SK-N-SH (cell line): ENCODE measurements at regions not wholly inside any gene's neighbourhood (a gene's known extent, or its start where the extent isn't known, plus 50 kb on each side); places are given as distances from the start of the nearest gene placed in this dataset.

Experiments used
- CTCF ChIA-PET: fragments of 300-600, 350-600 bp; formaldehyde crosslinking; extraction: SDS; loops from one replicate; lab custom pipeline; 2021; lab: Yijun Ruan, JAX
- POLR2A ChIA-PET: fragments of 350-600 bp; sonication (Branson Sonifier 250); formaldehyde crosslinking; extraction: SDS; loops from one replicate; lab custom pipeline; 2020; ENCODE audit warnings: antibody characterized with exemption, inconsistent platforms; lab: Yijun Ruan, JAX
- DNase-seq: peaks from one replicate; pipeline ENCODE4 v3.0.0; 2012
- H2AFZ ChIP-seq: fragments of 200-600 bp; sonication (generic); 2 replicates; pipeline ENCODE4 v1.8.1; 2016; ENCODE audit warnings: antibody characterized with exemption, mild to moderate bottlenecking, low read depth
- H3F3A ChIP-seq: fragments of 200-600 bp; sonication (generic); replicated peaks from 2 replicates; pipeline ENCODE3; 2016; ENCODE audit warnings: antibody characterized with exemption, mild to moderate bottlenecking; ENCODE audit not compliant: insufficient read depth
- H3K27ac ChIP-seq, 2 experiments: fragments of 200-500 bp in 1 of 2; fragments of 200-600 bp in 1 of 2; sonication (Bioruptor generic) in 1 of 2; sonication (generic), shearing (Covaris generic) in 1 of 2; 2 replicates each; pipeline versions ENCODE4 v1.5.1 to v1.6.1; 2014 to 2016; ENCODE audit warnings: low read depth in 2 of 2, inconsistent platforms in 1 of 2, low read length in 1 of 2, mild to moderate bottlenecking in 1 of 2, mixed read lengths in 1 of 2
- H3K27me3 ChIP-seq: fragments of 200-600 bp; sonication (generic), shearing (Covaris generic); 2 replicates; pipeline ENCODE4 v1.6.1; 2016; ENCODE audit warnings: mixed run types; ENCODE audit not compliant: insufficient read depth
- H3K36me3 ChIP-seq, 2 experiments: fragments of 200-500 bp in 1 of 2; fragments of 200-600 bp in 1 of 2; sonication (Bioruptor generic) in 1 of 2; sonication (generic) in 1 of 2; replicated peaks in 1 of 2; 2 replicates each; pipeline versions ENCODE3 to v1.5.1; 2014 to 2016; ENCODE audit warnings: low read length in 1 of 2, mild to moderate bottlenecking in 1 of 2; ENCODE audit not compliant: insufficient read depth in 2 of 2, control insufficient read depth in 1 of 2
- H3K4me1 ChIP-seq, 2 experiments: fragments of 200-500 bp in 1 of 2; fragments of 200-600 bp in 1 of 2; sonication (Bioruptor generic) in 1 of 2; sonication (generic), shearing (Covaris generic) in 1 of 2; 2 replicates each; pipeline versions ENCODE4 v1.5.1 to v1.6.1; 2014 to 2016; ENCODE audit warnings: low read depth in 1 of 2, low read length in 1 of 2, mixed run types in 1 of 2; ENCODE audit not compliant: insufficient read depth in 2 of 2, control insufficient read depth in 1 of 2
- H3K4me2 ChIP-seq: fragments of 200-600 bp; sonication (generic), shearing (Covaris generic); 2 replicates; pipeline ENCODE4 v1.6.1; 2017; ENCODE audit warnings: mixed run types
- H3K4me3 ChIP-seq, 2 experiments: fragments of 200-500 bp in 1 of 2; fragments of 200-600 bp in 1 of 2; sonication (Bioruptor generic) in 1 of 2; sonication (generic), shearing (Covaris generic) in 1 of 2; 2 replicates each; pipeline versions ENCODE4 v1.5.1 to v1.8.1; 2014 to 2016; ENCODE audit warnings: low read depth in 2 of 2, inconsistent platforms in 1 of 2, low read length in 1 of 2, mild to moderate bottlenecking in 1 of 2, mixed read lengths in 1 of 2, moderate library complexity in 1 of 2
- H3K79me2 ChIP-seq: fragments of 200-600 bp; sonication (generic); 2 replicates; pipeline ENCODE4 v1.8.1; 2017; ENCODE audit warnings: mild to moderate bottlenecking; ENCODE audit not compliant: insufficient read depth
- H3K9ac ChIP-seq: fragments of 200-600 bp; sonication (generic); 2 replicates; pipeline ENCODE4 v1.6.1; 2017; ENCODE audit warnings: mixed run types
- H3K9me2 ChIP-seq: fragments of 200-600 bp; sonication (generic); 2 replicates; pipeline ENCODE4 v1.6.1; 2017; ENCODE audit warnings: mixed run types
- H3K9me3 ChIP-seq: fragments of 200-600 bp; sonication (generic); 2 replicates; pipeline ENCODE4 v1.6.1; 2017; ENCODE audit warnings: mixed run types, mild to moderate bottlenecking, moderate library complexity
- H4K20me1 ChIP-seq: fragments of 200-600 bp; sonication (generic); 2 replicates; pipeline ENCODE4 v1.6.1; 2017; ENCODE audit warnings: mild to moderate bottlenecking, mixed run types; ENCODE audit not compliant: insufficient read depth
- EZH2phosphoT487 ChIP-seq: fragments of 200-600 bp; sonication (generic); IDR thresholded peaks from 2 replicates; pipeline ENCODE4 v1.6.1; 2017; ENCODE audit warnings: low read depth, mixed run types, mild to moderate bottlenecking, antibody characterized with exemption, moderate library complexity, borderline replicate concordance
- GATA2 ChIP-seq: sonication (generic); formaldehyde crosslinking; IDR thresholded peaks from 2 replicates; pipeline ENCODE4 v1.5.0; 2020; ENCODE audit warnings: mild to moderate bottlenecking, missing genetic modification reagents
- MXI1 ChIP-seq: IDR thresholded peaks from 2 replicates; pipeline ENCODE4 v1.6.1; 2012; ENCODE audit warnings: mild to moderate bottlenecking, low read depth, low read length, improper control_type of control experiment
- NFIC ChIP-seq: IDR thresholded peaks from 2 replicates; pipeline ENCODE4 v1.4.0; 2012; ENCODE audit warnings: borderline replicate concordance
- NRF1 ChIP-seq: IDR thresholded peaks from 2 replicates; pipeline ENCODE4 v1.6.1; 2012; ENCODE audit warnings: low read depth, mild to moderate bottlenecking, low read length
- POLR2AphosphoS5 ChIP-seq: IDR thresholded peaks from 2 replicates; pipeline ENCODE4 v1.6.1; 2012; ENCODE audit warnings: low read depth, low read length
- RAD21 ChIP-seq: IDR thresholded peaks from 2 replicates; pipeline ENCODE4 v1.6.1; 2012; ENCODE audit warnings: mild to moderate bottlenecking, low read length
- RCOR1 ChIP-seq: fragments of 150-350 bp; IDR thresholded peaks from 2 replicates; pipeline ENCODE4 v1.6.1; 2017; ENCODE audit warnings: antibody characterized with exemption, low read length
- REST ChIP-seq: IDR thresholded peaks from 2 replicates; pipeline ENCODE4 v1.6.1; 2012; ENCODE audit warnings: mild to moderate bottlenecking, low read depth, low read length, moderate library complexity
- RFX5 ChIP-seq: IDR thresholded peaks from 2 replicates; pipeline ENCODE4 v1.6.1; 2012; ENCODE audit warnings: mild to moderate bottlenecking, improper control_type of control experiment, low read length
- RXRA ChIP-seq: IDR thresholded peaks from 2 replicates; pipeline ENCODE4 v1.4.0; 2012; ENCODE audit warnings: low read depth, mild to moderate bottlenecking, borderline replicate concordance
- SIN3A ChIP-seq: IDR thresholded peaks from 2 replicates; pipeline ENCODE4 v1.6.1; 2012; ENCODE audit warnings: low read depth, mild to moderate bottlenecking, low read length, moderate library complexity, borderline replicate concordance
- SMC3 ChIP-seq: IDR thresholded peaks from 2 replicates; pipeline ENCODE4 v1.6.1; 2012; ENCODE audit warnings: low read depth, low read length, improper control_type of control experiment
- TCF12 ChIP-seq: IDR thresholded peaks from 2 replicates; pipeline ENCODE4 v1.4.0; 2012
- TEAD4 ChIP-seq: IDR thresholded peaks from 2 replicates; pipeline ENCODE4 v1.4.0; 2012; ENCODE audit warnings: mild to moderate bottlenecking, borderline replicate concordance; ENCODE audit not compliant: insufficient read depth
- USF1 ChIP-seq: IDR thresholded peaks from 2 replicates; pipeline ENCODE4 v1.4.0; 2012; ENCODE audit warnings: low read depth, borderline replicate concordance
- USF2 ChIP-seq: fragments of 150-350 bp; IDR thresholded peaks from 2 replicates; pipeline ENCODE4 v1.6.1; 2017; ENCODE audit warnings: antibody characterized with exemption, low read length, low read depth, borderline replicate concordance
- YY1 ChIP-seq: IDR thresholded peaks from 2 replicates; pipeline ENCODE4 v1.4.0; 2012; ENCODE audit warnings: low read depth, mild to moderate bottlenecking
- ZBTB33 ChIP-seq: IDR thresholded peaks from 2 replicates; pipeline ENCODE4 v1.4.0; 2012; ENCODE audit warnings: low read depth, borderline replicate concordance
- WGBS: methylation state at CpG from one replicate; pipeline ENCODE4 v1.1.6; 2017; ENCODE audit warnings: low lambda C conversion rate; 5-methylcytosine and 5-hydroxymethylcytosine counted together

GRCh38 chr5:158506648-158507047 lies 593.1 kb downstream of the EBF1 start:
- no peak for DNase-seq
- H3K4me2 ChIP-seq: no peak overlapping the region
- CTCF ChIA-PET: no interaction called here

More at GRCh38 chr5:158506648-158507047, 593.1 kb downstream of the EBF1 start:
- Histone ChIP-seq H3K9me2 (no peaks in the 10 kb centered on the region), H3K9ac (no peak overlapping the region), H3F3A (no peaks in the 10 kb centered on the region), H3K4me3 (no peak overlapping the region), H2AFZ (no peak overlapping the region), H3K9me3 (no peaks in the 10 kb centered on the region), H4K20me1 (no peaks in the 10 kb centered on the region), H3K36me3 (no peaks in the 10 kb centered on the region), H3K4me1 (no peaks in the 10 kb centered on the region), H3K27ac (no peak overlapping the region), H3K79me2 (no peaks in the 10 kb centered on the region), H3K27me3 (no peaks in the 10 kb centered on the region)
- 18% methylated on average over 1 of the region's 1 CpG for WGBS
- POLR2A ChIA-PET: no interaction called here
- TF ChIP-seq USF1 (no peak), POLR2AphosphoS5 (no peak), RXRA (no peak), REST (no peak), USF2 (no peak), RCOR1 (no peak), TCF12 (no peak), SMC3 (no peak), NFIC (no peak), RAD21 (no peak), MXI1 (no peak), ZBTB33 (no peak), TEAD4 (no peak), GATA2 (CRISPR knock-in tag) (no peak), NRF1 (no peak), YY1 (no peak), SIN3A (no peak), EZH2phosphoT487 (no peak), RFX5 (no peak)
